Brain pericyte (primary cell): ENCODE measurements at regions not wholly inside any gene's neighbourhood (a gene's known extent, or its start where the extent isn't known, plus 50 kb on each side); places are given as distances from the start of the nearest gene placed in this dataset.
"Not testable (repeated sequence)": the region's sequence is repeated elsewhere in the genome, so short reads cannot be mapped to it uniquely, and the experiment has no call there.

Experiments used
- DNase-seq: peaks from one replicate; pipeline ENCODE4 v3.0.0-alpha.2; 2012; ENCODE audit warnings: low read depth, low spot score

GRCh38 chr12:58069268-58069963 is 128.0 kb downstream of the ATP23 start:
- DNase-seq, result no peak

- DNase-seq, result no peak
These were observed 130.6 kb downstream of the ATP23 start for GRCh38 chr12:58071994-58072393.

DNA sequence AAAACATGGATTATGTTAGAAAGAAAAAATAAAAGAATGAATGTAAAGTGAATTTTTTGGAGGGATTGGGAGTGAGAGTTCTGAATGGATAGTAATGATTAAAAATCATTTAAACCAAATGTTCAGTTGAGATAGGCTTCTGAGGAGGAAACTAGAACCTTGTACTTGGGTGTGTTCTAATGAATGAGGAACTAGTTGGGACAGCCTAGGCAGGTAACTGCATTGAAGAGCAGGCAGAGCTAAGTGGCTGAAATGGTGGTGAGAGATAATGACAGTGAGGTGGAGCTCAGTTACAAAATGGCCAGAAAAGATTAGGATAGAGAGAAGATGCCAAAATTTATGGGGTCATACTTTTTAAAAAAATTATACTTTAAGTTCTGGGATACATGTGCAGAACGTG is 132.9 kb downstream of the ATP23 start:
- DNase-seq, result no peak

DNA sequence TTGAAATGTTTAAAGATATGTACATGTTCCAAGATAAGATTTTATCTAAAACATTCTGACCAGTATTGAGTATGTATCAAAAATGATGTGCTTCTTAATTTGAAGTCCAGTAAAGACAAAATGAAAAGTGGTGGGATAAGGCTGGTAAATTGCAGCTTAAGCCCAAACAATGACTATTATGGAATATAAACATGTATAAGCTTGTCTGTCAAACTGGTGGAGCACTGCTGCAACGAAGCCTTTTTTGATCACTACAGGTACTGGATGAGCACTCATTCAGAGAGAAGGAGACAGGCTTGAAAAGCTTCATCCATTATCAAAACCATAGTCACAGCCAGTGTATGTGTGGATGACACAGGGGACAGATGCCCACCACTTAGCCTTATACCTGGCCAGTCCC is 138.4 kb downstream of the ATP23 start:
- DNase-seq, result no peak

GRCh38 chr12:58081488-58081887 is 140.1 kb downstream of the ATP23 start:
- DNase-seq, result no peak

DNA sequence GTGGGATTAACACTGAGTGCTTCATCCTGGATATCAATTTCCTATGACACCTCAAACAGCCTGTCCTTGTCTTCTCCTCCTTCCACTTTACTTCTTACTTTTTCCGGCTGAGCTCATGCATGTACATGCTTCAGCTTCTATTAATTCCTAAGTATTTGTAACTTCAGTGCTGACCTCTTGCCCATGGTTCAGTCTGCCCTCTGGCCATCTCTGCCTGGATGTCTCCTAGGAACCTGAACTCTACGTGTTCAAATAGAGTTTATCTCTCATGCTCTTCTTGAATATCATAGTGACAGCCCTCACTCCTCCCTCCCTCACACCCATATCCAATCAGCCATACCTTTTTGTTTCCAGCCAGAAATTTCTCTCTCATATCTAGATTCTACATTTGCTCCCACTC is 141.6 kb downstream of the ATP23 start:
- DNase-seq, result no peak

- DNase-seq, result no peak
These were observed 144.6 kb downstream of the ATP23 start for GRCh38 chr12:58086006-58086405.

DNA sequence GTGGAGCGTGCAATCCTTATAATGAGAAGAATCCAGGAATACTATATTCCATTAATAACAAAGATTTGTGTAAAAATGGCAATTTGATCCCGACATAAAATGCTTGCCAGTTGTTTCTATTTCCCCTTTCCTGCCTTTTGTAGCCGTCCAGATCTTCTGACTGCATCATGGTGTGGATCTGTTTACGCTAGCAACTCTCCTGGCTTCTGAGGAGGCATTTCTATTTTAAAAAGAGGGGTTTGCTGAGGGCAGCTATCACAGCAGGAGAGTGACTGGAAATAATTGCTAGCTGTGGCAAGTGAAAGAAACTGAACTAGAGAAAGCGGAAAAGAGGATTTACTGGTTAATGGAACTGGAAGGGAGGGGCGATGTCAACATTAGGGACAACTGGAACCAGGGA is 145.6 kb downstream of the ATP23 start:
- DNase-seq, result no peak

- DNase-seq, result no peak
These were observed 146.2 kb downstream of the ATP23 start for GRCh38 chr12:58087423-58088127.

DNA sequence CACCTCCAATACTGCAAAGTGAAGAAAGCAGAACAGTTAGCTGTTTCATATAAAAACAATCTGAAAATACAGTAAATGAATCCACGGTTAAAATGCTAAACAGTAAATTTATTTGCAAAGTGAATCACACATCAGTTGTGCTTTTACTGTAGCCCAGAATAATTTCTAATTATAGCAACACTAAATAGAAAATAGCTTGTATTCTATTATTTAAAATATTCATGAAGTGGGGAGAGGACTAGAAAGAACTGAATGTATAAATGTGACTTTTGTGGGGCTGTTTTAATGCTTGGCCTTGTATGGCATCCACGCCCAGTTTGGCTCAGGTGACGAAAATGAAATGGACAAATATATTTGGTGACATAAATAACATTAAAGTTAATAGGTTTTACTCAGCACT is 148.2 kb downstream of the ATP23 start:
- DNase-seq, result no peak

DNA sequence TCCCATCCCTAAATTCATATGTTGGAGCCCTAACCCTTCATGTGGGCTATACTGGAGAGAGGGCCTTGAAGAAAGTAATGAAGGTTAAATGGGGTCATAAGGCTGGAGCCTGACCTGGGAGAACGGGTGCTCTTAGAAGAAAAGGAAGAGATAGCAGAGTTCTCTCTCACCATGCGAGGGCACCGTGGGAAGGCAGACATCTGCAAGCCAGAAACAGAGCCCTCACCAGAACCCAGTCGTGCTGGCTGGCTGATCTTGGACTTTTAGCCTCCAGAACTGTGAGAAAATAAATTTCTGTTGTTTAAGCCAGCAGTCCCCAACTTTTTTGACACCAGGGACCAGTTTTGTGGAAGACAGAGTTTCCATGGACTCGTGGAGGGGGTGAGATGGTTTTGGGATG is 149.3 kb downstream of the ATP23 start:
- DNase-seq, result no peak

DNA sequence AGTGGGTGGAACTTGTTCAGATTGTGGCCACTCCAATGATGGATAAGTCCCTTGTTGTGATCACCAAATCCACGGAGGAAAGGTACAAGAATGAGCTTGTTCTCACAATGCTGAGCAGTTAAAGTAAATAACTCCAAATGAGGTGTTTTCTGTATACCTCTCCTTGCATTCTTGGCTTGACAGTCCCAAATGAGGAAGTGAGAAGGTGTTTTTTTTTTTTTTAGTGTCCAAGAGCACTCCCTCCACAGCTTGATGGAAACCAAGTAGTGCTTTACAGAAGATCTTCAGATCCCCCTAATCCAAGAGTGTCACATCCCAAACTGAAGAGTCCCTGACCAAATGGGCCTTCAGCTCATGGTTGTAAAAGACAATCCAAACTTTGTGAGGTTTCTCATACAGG is 153.6 kb downstream of the ATP23 start:
- DNase-seq, result no peak

DNA sequence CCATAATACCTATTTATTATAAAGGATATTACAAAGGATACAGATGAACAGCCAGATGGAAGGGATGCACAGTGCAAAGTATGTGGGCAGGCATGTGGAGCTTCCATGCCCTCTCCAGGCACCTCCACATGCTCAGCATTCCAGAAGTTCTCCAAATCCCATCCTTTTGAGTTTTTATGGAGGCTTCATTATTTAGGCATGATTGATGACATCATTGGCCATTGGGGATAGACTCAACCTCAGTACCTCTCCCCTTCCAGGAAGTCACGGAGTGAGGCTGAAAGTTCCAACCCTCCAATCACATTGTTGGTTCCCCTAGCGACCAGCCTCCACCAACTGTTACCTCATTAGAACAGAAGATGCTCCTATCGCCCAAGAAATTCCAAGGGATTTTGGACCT is 156.4 kb downstream of the ATP23 start:
- DNase-seq, result no peak

DNA sequence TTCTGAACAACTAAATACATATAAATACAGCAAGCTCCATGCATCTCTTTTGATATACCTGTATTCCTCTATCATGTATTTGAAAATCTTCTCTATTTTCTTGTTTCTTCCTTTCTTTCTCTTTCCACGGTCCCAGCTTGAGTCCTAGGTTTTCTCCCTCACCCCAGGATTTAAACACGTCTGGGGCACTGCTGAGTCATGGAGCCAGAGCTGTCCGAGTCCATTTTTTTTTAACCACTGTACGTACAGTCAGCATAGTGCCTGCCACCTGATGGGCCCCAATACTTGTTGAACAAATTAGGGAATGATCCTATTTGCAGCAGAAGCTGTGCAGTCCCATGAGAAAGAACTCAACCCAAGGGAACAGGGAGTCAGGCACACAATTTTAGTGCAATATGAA is 158.1 kb downstream of the ATP23 start:
- DNase-seq, result no peak

DNA sequence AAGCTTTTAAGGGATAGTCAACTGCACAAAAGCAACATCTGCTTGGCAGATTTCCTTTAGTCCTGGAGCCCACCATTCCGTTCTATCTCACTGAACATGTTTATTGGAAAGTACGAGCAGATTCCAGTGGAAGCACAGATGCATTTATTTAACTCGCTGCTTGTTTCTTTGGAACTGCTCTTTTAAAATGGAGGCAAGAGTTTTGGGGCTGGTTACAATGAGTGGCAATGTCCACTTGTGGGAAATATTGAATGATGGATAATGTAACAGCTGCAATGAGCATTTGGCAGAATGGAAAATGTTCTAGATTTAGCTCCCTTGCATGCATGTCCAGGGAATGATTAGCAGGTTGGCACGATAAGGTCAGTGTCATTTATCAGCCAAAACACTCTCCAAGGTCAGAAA is 163.0 kb downstream of the ATP23 start:
- no peak for DNase-seq

DNA sequence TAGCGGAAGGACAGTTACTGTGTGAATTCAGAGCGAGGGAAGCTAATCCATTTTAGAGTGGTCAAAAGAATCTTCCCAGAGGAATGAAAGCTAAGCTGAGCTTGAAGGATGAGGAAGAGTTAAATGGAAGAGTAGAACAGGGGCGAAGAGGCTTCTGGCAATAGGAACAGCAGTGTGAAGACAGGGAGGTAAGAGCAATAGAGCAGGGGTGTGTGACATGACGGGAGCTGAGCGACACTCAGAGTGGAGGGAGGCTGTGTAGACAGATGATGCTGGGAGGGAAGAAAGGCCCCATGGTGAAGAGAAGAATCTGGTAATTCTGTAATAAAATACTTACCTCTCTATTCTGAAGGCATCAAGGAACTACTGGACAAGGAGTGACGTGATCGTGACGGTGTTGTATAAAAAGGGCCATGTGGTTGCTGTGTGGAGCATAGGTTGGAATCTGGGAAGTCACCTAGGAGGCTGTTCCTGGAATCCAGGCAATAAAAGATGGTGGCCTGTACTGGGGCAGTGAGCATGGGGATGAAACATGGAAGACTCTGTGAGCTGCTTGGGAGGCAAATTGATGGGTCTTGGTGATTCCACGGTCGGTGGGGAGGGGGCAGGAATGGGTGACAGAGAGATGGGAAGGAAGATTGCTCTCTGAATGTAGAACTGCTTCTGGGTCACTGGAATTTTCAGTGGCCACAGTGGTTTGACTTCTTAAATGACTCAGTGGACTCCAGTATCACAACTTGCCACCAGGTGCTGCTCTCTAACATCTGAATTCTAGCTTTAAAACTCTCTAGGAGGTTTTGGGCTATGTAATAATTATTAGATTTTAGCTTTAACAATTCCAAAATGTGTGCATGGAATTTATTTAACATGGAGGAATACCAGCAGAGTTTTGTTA is 164.1 kb downstream of the ATP23 start:
- no peak for DNase-seq

DNA sequence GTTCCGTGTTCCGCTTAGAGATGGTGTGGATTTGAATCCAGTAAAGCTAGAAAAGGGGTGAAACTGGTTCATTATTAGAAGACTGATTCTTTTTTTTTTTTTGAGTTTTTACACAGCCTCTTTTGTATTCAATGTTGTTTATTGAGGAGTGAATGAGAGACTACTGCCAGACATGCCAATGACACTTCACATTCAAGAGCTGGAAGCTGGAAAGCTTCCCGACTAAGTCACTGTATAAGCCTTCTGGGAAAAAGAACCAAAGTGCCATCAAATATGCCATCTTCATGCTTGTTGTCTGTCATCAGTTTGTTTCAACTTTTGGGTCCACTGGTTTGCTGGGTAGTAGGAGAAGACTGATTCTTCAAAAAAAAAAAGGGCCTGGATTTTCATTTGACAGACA is 164.8 kb downstream of the ATP23 start:
- DNase-seq, result no peak

DNA sequence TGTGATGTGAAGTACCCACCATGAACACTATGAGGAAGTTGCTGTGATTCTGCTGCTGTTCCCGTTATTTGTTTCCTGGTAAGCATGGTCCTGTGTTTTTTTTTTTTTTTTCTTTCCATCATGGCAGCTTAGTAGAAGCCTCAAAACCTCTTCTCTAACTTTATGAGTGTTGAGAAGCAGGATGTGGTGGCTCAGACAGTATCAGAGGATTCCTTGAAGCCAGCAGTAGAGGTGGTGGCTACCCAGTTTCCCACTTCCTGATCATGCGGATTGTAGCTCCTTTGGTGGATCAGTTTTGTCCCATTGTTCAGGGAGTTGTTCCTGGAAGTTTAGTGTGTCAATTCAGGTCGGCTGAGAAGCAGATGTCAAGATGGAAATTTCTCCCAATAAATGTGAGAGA is 175.8 kb downstream of the ATP23 start:
- DNase-seq, result no peak

DNA sequence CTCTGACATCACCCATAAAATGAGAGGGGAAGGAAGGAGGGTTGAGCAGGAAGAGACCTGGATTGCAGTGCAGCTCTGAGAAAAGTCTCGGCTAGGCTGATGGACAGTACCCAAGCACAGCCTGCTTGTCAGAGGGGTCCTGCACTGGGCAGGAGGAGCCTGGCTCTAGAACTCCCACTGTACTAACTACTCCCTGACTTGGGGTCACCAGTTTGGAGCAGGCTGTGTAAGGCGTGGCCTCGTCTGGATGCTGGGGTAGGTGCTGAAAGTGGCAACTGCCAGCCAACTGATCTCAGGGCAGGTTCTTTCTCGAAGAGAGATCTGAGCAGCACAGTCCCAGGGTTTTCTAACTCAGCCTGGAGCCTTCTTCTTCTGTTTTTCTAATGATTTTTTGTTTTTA is 176.3 kb downstream of the ATP23 start:
- DNase-seq, result no peak

GRCh38 chr12:58125761-58126160 is 184.4 kb downstream of the ATP23 start:
- DNase-seq, result not testable (repeated sequence)

DNA sequence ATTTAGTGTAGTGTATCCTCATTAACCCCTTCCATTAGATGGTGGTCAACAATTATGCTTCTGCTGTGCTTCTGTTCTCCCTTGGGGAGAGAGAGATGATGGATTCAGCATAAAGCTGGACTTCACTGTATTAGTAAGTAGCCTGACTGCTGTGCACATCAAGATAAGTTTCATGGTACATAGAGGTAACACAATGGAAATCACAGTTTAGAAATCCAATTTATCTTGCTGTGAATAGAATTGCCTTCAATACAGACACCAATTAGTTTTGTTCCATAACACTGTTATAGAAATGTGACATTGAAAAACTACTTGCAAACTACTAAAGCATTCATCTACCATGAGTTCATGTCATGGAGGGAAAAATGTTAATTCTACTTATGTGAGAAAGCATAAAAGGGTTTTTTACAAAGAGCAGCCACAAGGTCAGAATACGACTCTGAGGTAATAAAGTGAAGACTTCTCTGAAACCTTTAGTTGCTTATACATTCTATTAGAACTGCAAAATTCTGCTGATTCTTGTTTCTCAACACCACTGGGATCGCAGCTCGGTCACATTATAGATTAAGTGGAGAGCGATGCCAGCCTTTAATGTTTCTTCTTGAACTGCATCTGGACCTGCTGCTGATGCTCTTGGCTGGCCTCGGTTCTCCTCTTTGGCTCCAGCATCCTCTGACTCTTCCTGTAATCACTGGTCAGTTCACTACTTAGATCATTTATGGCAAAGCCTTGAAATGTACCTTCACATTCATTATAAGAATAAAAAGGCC is 190.8 kb downstream of the ATP23 start:
- DNase-seq, result no peak

DNA sequence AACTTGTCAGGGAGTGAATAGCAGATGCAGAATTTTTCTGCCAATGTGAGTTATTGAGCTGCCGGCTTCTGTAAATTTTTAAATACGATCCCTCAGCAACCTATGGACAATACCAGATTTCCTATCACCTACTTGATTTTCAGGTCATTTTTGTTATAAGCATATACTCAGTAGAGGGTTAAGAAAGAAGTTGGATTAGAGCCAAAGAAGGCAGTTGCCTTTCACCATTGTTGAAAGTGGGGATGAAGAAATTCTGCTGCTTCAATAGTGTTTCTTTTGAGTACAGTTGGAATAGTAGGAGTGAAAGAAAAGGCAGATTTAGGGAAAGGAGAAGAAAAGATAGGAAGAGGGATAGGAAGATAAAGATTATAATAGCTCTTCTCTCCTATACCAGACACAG is 197.1 kb downstream of the ATP23 start:
- no peak for DNase-seq
